ENCODE measurements at regions not wholly inside any gene's neighbourhood (a gene's known extent, or its start where the extent isn't known, plus 50 kb on each side); places are given as distances from the start of the nearest gene placed in this dataset.

DNA sequence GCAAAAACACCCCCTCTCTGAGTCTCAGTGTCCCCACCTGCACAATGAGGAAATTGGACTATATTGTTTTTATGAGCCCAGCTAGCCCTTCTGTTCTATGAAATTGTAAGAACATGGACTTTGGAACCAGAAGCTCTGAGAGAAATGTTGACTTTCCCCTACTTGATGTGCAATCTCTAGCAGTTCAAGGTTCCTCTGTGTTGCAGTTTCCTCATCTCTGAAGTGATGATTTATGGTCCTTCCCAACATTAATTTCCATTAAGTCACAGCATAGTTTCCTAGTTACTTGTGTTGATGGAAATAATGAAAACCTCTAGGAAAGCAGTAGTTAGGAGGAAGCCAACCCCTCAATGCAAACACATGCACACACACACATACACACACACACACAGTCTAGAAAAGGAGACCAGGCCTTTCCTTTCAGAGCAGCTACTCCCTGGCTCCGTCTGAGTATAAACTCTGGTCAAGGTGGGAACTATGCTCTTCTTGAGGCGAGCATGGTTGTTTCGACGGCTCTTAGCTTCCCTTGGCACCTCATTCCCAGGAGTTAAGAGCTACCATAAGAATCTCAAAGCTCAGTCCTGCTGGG lies 518.4 kb downstream of the SOX6 start (continued):
- TF ChIP-seq BRD4 (CRISPR knock-in tag; IDR thresholded peaks at IDR 0.05), result no peak
- TF ChIP-seq KLF13 (CRISPR knock-in tag; IDR thresholded peaks at IDR 0.05), result no peak
- TF ChIP-seq SOX13 (IDR thresholded peaks at IDR 0.05), result no peak
- TF ChIP-seq SOX13 (CRISPR knock-in tag; conservative IDR thresholded peaks at IDR 0.05 in 1 of 2, IDR thresholded peaks at IDR 0.05 in 1 of 2), result no peak
- TF ChIP-seq, protein P1, sequence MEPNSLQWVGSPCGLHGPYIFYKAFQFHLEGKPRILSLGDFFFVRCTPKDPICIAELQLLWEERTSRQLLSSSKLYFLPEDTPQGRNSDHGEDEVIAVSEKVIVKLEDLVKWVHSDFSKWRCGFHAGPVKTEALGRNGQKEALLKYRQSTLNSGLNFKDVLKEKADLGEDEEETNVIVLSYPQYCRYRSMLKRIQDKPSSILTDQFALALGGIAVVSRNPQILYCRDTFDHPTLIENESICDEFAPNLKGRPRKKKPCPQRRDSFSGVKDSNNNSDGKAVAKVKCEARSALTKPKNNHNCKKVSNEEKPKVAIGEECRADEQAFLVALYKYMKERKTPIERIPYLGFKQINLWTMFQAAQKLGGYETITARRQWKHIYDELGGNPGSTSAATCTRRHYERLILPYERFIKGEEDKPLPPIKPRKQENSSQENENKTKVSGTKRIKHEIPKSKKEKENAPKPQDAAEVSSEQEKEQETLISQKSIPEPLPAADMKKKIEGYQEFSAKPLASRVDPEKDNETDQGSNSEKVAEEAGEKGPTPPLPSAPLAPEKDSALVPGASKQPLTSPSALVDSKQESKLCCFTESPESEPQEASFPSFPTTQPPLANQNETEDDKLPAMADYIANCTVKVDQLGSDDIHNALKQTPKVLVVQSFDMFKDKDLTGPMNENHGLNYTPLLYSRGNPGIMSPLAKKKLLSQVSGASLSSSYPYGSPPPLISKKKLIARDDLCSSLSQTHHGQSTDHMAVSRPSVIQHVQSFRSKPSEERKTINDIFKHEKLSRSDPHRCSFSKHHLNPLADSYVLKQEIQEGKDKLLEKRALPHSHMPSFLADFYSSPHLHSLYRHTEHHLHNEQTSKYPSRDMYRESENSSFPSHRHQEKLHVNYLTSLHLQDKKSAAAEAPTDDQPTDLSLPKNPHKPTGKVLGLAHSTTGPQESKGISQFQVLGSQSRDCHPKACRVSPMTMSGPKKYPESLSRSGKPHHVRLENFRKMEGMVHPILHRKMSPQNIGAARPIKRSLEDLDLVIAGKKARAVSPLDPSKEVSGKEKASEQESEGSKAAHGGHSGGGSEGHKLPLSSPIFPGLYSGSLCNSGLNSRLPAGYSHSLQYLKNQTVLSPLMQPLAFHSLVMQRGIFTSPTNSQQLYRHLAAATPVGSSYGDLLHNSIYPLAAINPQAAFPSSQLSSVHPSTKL (CRISPR knock-in tag; IDR thresholded peaks at IDR 0.05), result peak; percentile 64

DNA sequence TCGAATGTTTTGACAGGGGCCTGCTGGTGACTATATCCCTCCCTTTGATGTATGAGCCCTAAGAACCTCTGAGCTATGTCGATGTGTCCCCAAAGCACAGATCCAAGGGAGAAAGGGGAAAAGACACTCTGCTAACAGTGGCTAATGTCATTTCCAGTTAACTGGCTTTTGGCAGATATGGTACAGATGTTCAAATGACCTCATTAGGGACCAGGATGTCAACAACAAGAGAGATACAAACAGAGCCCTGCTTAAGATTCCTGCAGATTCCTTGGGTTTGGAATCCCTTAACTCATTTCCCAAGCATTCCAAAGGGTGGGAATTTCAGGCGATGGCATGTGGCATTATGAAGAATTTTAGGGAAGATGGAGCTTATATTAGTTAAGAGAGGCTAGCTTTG lies 517.3 kb downstream of the SOX6 start:
- ChIA-PET POLR2A (no interaction called here), CTCF (ENCODE audit: low intra/inter-chr PET ratio, low total read pairs) (no interaction called here)
- H3K4me1 ChIP-seq (ENCODE audit: insufficient read depth, low read length), result peaks cover 15% of the 10 kb centered on the region
- no peaks in the 10 kb centered on the region for H4K20me1 ChIP-seq (ENCODE audit: insufficient read depth, low read length)
- 51% methylated on average over 3 of the region's 3 CpGs for WGBS (ENCODE audit: low lambda C conversion rate)
- DNase-seq (ENCODE audit: low spot score), result no peak
- H3K79me2 ChIP-seq (ENCODE audit: insufficient read depth, low read length), result no peaks in the 10 kb centered on the region
- ATAC-seq, result no peak
- no peak overlapping the region for H3K27ac ChIP-seq (ENCODE audit: extremely low read length, insufficient read depth, low read length)
- in situ Hi-C loops (cut with HindIII; ENCODE audit: extremely low pct_ligation_motif_present, low pct_unique_long_range_greater_than_20kb), result no loop called here
- intact Hi-C loops (cut with micrococcal nuclease; ENCODE audit: unreplicated experiment), result no loop called here
- H3K4me3 ChIP-seq (replicated peaks in 1 of 3; ENCODE audit: insufficient read depth in 1 of 3, low read depth in 2 of 3, low read length in 3 of 3), result no peak overlapping the region
- H3K4me2 ChIP-seq (ENCODE audit: low read depth, low read length), result no peak overlapping the region
- no TSS peak for BruUV-seq (replicated peaks)
- H3K9ac ChIP-seq (ENCODE audit: insufficient read depth, low read depth, low read length), result no peak overlapping the region
- no peaks in the 10 kb centered on the region for H3K36me3 ChIP-seq (replicated peaks in 1 of 2; ENCODE audit: control insufficient read depth in 1 of 2, insufficient read depth in 2 of 2, low read length in 2 of 2)
- no peak for FAIRE-seq
- no peaks in the 10 kb centered on the region for H3K9me3 ChIP-seq (ENCODE audit: low read length)
- H2AFZ ChIP-seq (ENCODE audit: low read length), result no peak overlapping the region
- H3K27me3 ChIP-seq (ENCODE audit: control insufficient read depth in 1 of 2, insufficient read depth in 2 of 2, low read length in 2 of 2), result no peaks in the 10 kb centered on the region
- TF ChIP-seq MED1 (CRISPR knock-in tag; IDR thresholded peaks at IDR 0.05), result no peak
- TF ChIP-seq, protein P2, sequence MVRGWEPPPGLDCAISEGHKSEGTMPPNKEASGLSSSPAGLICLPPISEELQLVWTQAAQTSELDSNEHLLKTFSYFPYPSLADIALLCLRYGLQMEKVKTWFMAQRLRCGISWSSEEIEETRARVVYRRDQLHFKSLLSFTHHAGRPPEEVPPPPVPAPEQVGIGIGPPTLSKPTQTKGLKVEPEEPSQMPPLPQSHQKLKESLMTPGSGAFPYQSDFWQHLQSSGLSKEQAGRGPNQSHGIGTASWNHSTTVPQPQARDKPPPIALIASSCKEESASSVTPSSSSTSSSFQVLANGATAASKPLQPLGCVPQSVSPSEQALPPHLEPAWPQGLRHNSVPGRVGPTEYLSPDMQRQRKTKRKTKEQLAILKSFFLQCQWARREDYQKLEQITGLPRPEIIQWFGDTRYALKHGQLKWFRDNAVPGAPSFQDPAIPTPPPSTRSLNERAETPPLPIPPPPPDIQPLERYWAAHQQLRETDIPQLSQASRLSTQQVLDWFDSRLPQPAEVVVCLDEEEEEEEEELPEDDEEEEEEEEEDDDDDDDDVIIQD (CRISPR knock-in tag; IDR thresholded peaks at IDR 0.05; ENCODE audit: low read depth), result no peak
- no peak for TF ChIP-seq ADNP (CRISPR knock-in tag; IDR thresholded peaks at IDR 0.05)
- no peak for TF ChIP-seq LCORL (IDR thresholded peaks at IDR 0.05)
- TF ChIP-seq LCORL (CRISPR knock-in tag; IDR thresholded peaks at IDR 0.05), result no peak
- no peak for TF ChIP-seq FOXO1 (CRISPR knock-in tag; IDR thresholded peaks at IDR 0.05)
- no peak for TF ChIP-seq PITX1 (CRISPR knock-in tag; IDR thresholded peaks at IDR 0.05)
- no peak for TF ChIP-seq ATAD3A (CRISPR knock-in tag; IDR thresholded peaks at IDR 0.05)
- TF ChIP-seq ZNF101 (CRISPR knock-in tag; IDR thresholded peaks at IDR 0.05; ENCODE audit: borderline replicate concordance, low read depth), result no peak
- TF ChIP-seq ZNF790 (CRISPR knock-in tag; IDR thresholded peaks at IDR 0.05; ENCODE audit: borderline replicate concordance), result no peak
- TF ChIP-seq, protein P3, sequence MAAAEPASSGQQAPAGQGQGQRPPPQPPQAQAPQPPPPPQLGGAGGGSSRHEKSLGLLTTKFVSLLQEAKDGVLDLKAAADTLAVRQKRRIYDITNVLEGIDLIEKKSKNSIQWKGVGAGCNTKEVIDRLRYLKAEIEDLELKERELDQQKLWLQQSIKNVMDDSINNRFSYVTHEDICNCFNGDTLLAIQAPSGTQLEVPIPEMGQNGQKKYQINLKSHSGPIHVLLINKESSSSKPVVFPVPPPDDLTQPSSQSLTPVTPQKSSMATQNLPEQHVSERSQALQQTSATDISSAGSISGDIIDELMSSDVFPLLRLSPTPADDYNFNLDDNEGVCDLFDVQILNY (CRISPR knock-in tag; conservative IDR thresholded peaks at IDR 0.05), result no peak
- no peak for TF ChIP-seq CHD4 (IDR thresholded peaks at IDR 0.05; ENCODE audit: borderline replicate concordance, low read length)
- no peak for TF ChIP-seq NFRKB (IDR thresholded peaks at IDR 0.05)
- TF ChIP-seq, protein P4, sequence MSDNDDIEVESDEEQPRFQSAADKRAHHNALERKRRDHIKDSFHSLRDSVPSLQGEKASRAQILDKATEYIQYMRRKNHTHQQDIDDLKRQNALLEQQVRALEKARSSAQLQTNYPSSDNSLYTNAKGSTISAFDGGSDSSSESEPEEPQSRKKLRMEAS (IDR thresholded peaks at IDR 0.05), result no peak
- TF ChIP-seq ERF (CRISPR knock-in tag; IDR thresholded peaks at IDR 0.05), result no peak
